ENCODE measurements at regions not wholly inside any gene's neighbourhood (a gene's known extent, or its start where the extent isn't known, plus 50 kb on each side); places are given as distances from the start of the nearest gene placed in this dataset.

DNA sequence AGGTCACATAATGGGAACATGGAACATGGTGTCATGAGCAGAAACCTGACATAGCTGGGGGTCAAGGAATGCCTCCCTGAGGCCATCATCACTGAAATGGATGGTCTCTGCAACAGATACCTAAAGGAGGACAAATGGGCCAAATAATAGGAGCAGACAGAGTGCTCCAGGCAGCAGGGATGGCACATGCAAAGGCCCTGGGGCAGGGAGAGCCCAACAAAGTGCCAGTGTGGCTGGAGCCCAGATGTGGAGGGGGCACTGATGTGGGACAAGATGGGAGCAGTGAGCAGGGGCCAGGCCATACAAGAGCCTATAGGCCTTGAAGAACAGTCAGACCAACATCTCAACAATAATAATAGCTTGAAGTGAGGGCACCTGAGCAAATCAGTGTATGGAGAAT, 497.8 kb downstream of the MN1 start:
- in situ Hi-C loops (cut with HindIII; ENCODE audit: low pct_unique_long_range_greater_than_20kb, low sequenced_read_pairs), result no loop called here
- DNase-seq (ENCODE audit: low read depth in 1 of 2, low spot score in 1 of 2), result no peak
- no peak for TF ChIP-seq JUND (IDR thresholded peaks at IDR 0.05; ENCODE audit: low read depth)

DNA sequence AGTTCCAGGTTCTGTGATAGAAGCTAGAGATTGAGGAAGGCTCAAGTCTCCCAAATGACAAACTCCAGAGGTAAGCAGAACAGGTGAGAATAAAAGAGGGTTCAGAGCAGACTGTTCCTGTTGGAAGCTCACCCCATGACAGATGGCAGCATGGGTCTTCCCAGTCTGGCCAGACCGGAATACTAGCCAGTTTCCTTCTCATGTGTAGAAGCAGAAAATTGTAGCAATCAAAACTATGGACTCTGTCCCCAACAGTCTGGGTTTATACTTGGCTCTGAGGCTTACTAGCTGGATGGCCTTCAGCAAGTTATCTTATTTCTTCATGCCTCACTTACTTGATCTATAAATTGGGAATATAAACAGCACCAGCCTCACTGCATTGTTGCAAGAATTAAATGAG, 494.8 kb downstream of the MN1 start:
- no peak for TF ChIP-seq JUND (IDR thresholded peaks at IDR 0.05; ENCODE audit: low read depth)
- no peak for DNase-seq (ENCODE audit: low read depth in 1 of 2, low spot score in 1 of 2)
- in situ Hi-C loops (cut with HindIII; ENCODE audit: low pct_unique_long_range_greater_than_20kb, low sequenced_read_pairs), result no loop called here

DNA sequence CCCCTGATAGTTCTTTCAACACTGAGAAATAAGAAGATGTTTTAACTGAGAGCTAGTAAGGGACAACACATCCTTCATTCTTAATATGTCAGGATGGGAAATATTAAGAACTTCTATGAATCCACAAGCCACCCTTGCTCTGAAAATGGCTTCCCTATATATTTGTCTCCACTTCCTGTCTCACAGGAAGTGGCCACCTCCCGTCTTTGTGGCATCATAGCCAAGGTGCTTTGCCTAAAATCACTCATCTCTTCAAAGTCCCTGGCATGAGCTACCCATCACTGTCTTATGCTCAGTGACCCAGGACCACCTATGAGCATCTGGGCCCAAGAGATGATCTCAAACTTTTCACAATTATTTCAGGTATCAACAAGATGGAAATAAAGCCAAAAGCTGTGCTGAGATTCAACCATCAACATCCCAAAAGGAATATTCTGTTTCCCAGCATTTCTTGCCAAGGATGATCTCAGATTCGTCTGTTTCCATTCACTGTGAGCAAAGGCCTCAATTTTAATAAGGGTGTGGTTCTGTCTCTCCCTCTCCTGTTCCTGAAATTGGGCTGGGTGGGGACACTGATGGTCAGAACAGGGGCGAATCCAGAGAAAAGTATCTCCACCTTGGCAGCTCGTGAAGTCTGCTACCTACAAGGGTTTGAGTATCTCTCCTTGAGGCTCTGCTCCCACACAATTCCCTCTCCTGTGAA, 493.9 kb downstream of the MN1 start:
- in situ Hi-C loops (cut with HindIII; ENCODE audit: low pct_unique_long_range_greater_than_20kb, low sequenced_read_pairs), result no loop called here
- no peak for TF ChIP-seq JUND (IDR thresholded peaks at IDR 0.05; ENCODE audit: low read depth)
- no peak for DNase-seq (ENCODE audit: low read depth in 1 of 2, low spot score in 1 of 2)

DNA sequence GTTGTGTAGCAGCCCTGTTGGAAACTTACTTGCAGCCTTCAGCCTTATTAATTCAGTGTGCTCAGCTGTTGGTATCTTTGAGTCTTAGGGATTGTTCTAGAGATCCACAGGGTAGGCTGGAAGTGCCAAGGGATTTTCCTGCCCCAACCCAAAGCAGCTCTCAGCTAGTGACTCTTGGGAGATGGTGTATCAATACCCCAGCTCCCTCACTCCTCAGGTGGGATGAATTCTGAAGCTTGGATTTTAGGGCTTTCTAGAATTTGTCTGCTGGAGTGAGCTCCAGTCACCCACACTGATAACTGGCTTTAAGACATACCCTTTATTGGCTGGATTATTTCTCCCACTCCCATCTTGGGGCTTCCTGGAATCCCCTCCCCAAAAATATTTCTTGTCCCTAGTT, 493.0 kb downstream of the MN1 start:
- DNase-seq (ENCODE audit: low read depth in 1 of 2, low spot score in 1 of 2), result no peak
- no peak for TF ChIP-seq JUND (IDR thresholded peaks at IDR 0.05; ENCODE audit: low read depth)
- in situ Hi-C loops (cut with HindIII; ENCODE audit: low pct_unique_long_range_greater_than_20kb, low sequenced_read_pairs), result no loop called here

DNA sequence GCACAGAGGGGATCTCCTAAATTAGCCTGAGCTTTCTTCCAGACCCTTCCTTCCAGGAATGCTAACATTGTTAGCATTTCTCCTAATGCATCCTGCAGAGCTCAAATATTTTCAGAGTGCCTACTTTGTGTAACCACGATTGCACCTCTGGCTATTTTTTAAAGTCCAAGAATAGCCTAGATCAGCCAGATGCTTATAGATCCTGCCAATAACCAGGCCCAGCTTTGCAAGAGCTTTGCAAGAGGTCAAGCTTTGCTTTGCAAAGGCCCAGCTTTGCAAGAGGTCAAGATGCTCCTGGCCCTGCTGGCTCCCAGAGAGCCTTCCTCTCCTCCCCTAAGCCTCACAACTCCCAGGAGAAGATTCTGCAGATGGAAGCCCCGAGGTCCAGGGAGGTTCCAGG, 491.9 kb downstream of the MN1 start:
- no peak for TF ChIP-seq JUND (IDR thresholded peaks at IDR 0.05; ENCODE audit: low read depth)
- peak in 1 of 2 experiments; percentile 43 for DNase-seq (ENCODE audit: low read depth in 1 of 2, low spot score in 1 of 2)
- in situ Hi-C loops (cut with HindIII; ENCODE audit: low pct_unique_long_range_greater_than_20kb, low sequenced_read_pairs), result no loop called here

DNA sequence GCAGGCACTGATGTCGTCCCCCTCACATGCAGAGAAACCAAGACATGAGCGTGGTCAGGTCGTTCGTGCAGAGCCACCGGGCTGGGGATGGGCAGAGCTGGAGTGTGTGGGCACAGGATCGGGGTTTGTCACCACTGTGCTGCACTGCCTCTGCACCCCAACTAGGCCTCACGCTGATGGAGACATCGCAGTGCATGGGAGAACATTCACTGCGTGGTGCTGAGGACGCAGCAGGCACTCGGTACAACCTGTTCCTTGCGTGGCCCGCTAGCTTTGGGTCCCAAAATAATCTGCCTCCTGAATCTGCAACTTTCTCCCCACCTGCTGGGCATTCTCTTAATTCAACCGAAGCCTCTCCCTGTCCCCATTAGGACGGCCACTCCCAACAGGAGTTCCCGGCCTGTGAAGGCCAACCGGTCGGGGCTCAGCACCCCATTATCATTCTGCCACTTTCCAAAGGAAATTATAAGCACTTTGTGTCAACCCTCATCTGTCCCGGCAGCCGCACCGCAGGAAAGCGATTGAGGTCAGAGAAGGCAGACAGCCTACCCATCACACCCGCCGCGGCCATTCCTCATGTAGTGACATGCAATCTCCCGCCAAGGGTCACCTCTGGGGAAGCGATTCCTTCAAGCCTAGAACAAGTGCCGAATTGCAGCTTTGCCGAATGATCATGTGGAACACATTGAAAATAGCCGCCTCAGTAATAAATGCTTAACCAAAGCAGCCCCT, 490.4 kb downstream of the MN1 start:
- DNase-seq (ENCODE audit: low read depth in 1 of 2, low spot score in 1 of 2), result no peak
- in situ Hi-C loops (cut with HindIII; ENCODE audit: low pct_unique_long_range_greater_than_20kb, low sequenced_read_pairs), result no loop called here
- TF ChIP-seq JUND (IDR thresholded peaks at IDR 0.05; ENCODE audit: low read depth), result no peak

DNA sequence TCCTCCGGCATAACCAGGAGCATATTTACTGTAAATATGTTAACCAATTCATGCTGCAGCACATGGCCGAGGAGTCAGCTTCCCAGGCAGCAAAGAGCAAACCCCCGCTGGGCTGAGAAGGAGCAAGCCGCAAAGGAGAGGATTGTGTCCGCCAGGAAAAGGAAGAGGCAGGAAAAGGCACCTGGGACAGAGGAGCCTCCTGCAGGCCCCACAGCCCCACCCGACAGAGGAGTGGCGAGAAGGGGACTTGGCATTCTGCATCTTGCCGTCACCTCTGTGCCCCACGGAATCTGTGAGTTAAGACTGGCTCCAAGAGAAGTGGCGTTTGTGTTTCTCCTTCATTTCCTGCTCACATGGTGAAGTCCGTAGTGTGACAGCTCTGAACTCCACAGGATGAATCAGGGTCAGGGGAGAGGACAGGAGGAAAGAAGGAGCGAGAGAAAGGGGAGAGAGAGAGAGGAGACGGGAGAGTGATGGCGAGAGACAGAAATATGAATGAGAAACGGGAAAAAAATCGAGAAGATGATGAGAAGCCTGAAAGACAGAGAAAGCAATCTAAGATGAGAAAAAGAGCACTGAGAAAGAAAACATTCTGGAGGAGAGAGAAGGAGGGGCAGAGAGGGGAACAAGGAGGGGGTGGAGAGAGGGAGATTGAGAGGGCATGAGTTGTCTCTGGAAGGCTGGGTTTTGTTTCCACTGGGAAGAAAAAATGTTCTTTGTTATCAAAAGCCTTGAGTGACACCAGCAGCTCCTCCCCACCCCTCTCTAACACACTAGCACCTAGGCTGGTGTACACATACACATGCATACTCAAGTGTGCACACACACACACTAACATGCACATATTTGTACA, 489.6 kb downstream of the MN1 start:
- in situ Hi-C loops (cut with HindIII; ENCODE audit: low pct_unique_long_range_greater_than_20kb, low sequenced_read_pairs), result no loop called here
- no peak for TF ChIP-seq JUND (IDR thresholded peaks at IDR 0.05; ENCODE audit: low read depth)
- DNase-seq (ENCODE audit: low read depth in 1 of 2, low spot score in 1 of 2), result no peak

DNA sequence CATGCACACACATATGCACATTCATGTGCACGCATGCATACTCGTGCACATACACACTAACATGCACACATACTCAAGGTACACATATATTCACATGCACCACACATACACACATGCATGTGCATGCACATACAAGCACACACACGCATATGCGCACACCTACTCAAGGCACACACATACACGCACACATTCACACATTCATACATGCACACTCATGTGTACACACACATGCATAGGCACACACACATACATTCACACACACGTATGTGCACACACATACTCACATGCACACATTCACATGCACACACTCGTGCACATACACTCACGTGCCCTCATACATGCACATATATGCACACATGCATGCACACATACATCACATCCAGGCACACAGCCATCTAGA, 489.0 kb downstream of the MN1 start:
- DNase-seq (ENCODE audit: low read depth in 1 of 2, low spot score in 1 of 2), result no peak
- no peak for TF ChIP-seq JUND (IDR thresholded peaks at IDR 0.05; ENCODE audit: low read depth)
- in situ Hi-C loops (cut with HindIII; ENCODE audit: low pct_unique_long_range_greater_than_20kb, low sequenced_read_pairs), result no loop called here

DNA sequence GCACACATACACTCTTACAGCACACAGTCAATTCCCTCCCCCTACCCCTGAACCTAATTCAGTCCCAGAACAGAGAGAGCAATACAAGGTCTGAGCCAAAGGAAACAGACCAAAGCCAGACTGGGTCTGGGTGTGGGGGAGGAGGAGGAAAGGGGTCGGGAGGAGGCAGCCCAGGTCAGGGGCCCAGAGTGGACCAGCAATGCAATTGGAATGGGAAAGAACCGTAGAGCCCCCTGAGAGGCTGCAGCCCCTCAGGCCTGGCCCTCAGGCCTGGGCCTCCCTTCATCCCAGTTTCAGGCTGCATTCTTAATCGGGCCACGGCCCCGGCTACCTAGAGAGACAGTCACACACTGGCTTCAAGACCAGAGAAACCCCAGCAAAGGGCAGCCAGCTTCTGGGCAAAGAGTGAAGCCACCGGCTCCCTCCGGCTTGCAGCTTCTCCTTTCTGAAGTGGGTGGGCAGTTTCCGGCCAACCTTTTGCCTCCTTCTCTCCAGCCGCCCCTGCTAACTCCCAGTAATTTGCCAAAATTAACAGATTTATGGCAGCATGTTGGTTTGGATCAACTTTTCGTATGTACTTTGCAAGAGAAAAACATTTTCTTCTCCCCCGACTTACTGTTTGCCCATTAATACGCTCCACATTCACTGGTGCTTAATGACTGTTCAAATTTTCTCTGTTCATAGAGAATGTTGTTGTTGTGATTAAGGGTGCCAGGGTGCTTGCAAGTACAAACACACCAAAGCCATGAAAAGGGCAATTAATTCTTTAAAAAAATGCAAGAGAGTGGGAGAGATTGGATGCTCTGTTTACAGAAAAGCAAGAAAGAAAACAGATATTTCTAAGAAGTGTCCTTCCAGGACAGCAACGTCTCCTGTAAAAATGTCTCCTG, 488.3 kb downstream of the MN1 start:
- DNase-seq (ENCODE audit: low read depth in 1 of 2, low spot score in 1 of 2), result no peak
- in situ Hi-C loops (cut with HindIII; ENCODE audit: low pct_unique_long_range_greater_than_20kb, low sequenced_read_pairs), result no loop called here
- TF ChIP-seq JUND (IDR thresholded peaks at IDR 0.05; ENCODE audit: low read depth), result no peak

DNA sequence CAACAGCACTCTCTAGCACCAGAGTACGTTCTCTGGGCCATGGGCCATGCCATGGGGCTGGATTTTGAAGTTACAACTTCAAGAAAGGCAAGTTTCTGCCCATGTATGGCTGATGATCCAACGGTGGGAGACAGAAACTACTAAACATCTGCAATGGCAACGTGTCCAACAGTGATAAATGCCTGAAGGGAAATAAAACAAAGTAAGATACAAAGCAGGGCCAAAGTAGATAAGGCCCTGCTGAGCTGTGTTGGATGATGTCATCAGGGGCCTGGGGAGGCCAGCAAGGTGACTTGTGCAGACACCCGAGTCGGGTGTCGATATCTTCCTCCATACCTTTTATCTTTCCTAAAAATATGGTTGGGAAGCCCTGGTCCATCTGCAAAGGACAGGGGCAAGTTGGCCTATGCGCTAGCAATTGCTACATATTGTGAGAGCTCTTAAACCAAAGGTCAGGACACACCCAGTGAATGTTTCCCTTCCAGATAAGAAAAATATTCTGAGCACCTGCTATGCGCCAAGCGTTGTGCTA, 487.2 kb downstream of the MN1 start:
- in situ Hi-C loops (cut with HindIII; ENCODE audit: low pct_unique_long_range_greater_than_20kb, low sequenced_read_pairs), result no loop called here
- TF ChIP-seq JUND (IDR thresholded peaks at IDR 0.05; ENCODE audit: low read depth), result no peak
- DNase-seq (ENCODE audit: low read depth in 1 of 2, low spot score in 1 of 2), result no peak

DNA sequence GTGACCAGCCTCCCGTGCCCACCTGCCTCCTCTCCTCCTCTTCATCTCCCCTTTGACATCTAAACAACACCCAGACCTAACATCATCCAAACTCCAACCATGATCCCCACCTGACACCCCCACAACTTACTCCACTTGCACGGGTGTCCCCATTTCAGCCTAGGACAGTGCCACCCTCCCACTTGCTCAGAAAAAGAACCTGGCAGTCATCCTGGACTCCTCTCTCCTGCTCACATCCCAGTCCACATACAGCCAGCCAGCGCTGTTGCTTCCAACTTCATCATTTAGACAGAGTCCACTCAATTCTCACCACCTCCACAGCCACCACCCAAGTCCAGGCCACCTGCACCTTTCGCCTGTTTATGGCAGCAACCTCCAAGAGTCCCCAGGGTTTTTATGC, 485.7 kb downstream of the MN1 start:
- DNase-seq (ENCODE audit: low read depth in 1 of 2, low spot score in 1 of 2), result no peak
- in situ Hi-C loops (cut with HindIII; ENCODE audit: low pct_unique_long_range_greater_than_20kb, low sequenced_read_pairs), result no loop called here
- no peak for TF ChIP-seq JUND (IDR thresholded peaks at IDR 0.05; ENCODE audit: low read depth)

DNA sequence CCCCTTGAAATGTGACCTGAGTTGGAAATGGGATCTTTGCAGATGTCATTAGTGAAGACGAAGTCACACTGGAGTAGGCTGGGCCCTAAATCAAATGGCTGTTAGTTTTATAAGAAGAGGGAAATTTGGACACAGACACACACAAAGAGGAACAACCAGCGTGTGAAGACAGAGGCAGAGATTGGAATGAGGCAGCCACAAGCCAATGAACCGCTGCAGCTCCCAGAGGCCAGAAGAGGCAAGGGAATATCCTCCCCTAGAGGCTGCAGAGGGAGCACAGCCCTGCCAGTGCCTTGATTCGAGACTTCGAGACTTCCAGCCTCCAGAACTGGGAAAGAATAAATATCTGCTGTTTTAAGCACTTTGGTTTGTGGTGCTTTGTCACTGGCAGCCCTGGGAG, 484.5 kb downstream of the MN1 start:
- no peak for TF ChIP-seq JUND (IDR thresholded peaks at IDR 0.05; ENCODE audit: low read depth)
- DNase-seq (ENCODE audit: low read depth in 1 of 2, low spot score in 1 of 2), result peak in 1 of 2 experiments; percentile 61
- in situ Hi-C loops (cut with HindIII; ENCODE audit: low pct_unique_long_range_greater_than_20kb, low sequenced_read_pairs), result no loop called here
